Calu3 (cell line): ENCODE measurements at regions not wholly inside any gene's neighbourhood (a gene's known extent, or its start where the extent isn't known, plus 50 kb on each side); places are given as distances from the start of the nearest gene placed in this dataset.

Source experiments
- BruUV-seq: library from RNA; stranded (reverse); fragments of 400-500 nt; replicated peaks from 2 replicates; lab custom pipeline; 2021; lab: Mats Ljungman, UMichigan
- CTCF ChIA-PET: fragments of 300-600 bp; sonication (Branson Sonifier 250); formaldehyde crosslinking; loops from one replicate; lab custom pipeline; 2022; ENCODE audit warnings: antibody characterized with exemption; lab: Charles Lee
- DNase-seq: peaks from one replicate; pipeline ENCODE4 v3.0.0; 2022
- H3K27ac Mint-ChIP-seq: one replicate; pipeline ENCODE4 v1.8.0; 2022; ENCODE audit warnings: mixed read lengths; ENCODE audit not compliant: unreplicated experiment
- H3K27me3 Mint-ChIP-seq: one replicate; pipeline ENCODE4 v1.8.0; 2022; ENCODE audit warnings: mixed read lengths; ENCODE audit not compliant: unreplicated experiment
- H3K36me3 Mint-ChIP-seq: one replicate; pipeline ENCODE4 v1.8.0; 2022; ENCODE audit warnings: mild to moderate bottlenecking, moderate library complexity, mixed read lengths; ENCODE audit not compliant: insufficient read depth, unreplicated experiment
- H3K4me1 Mint-ChIP-seq: one replicate; pipeline ENCODE4 v1.8.0; 2022; ENCODE audit warnings: mild to moderate bottlenecking, low read depth, mixed read lengths; ENCODE audit not compliant: unreplicated experiment
- H3K4me3 Mint-ChIP-seq: one replicate; pipeline ENCODE4 v1.8.0; 2022; ENCODE audit warnings: mild to moderate bottlenecking, low read depth, moderate library complexity, mixed read lengths; ENCODE audit not compliant: unreplicated experiment
- H3K9me3 Mint-ChIP-seq: one replicate; pipeline ENCODE4 v1.8.0; 2022; ENCODE audit warnings: low read depth, mixed read lengths; ENCODE audit not compliant: unreplicated experiment
- intact Hi-C: fragments of 100-400 bp; cut with micrococcal nuclease; formaldehyde crosslinking; loops from one replicate; pipeline ENCODE4 v1.10.0; 2022; ENCODE audit not compliant: unreplicated experiment
- TF ChIP-seq, protein P1 (sequence below): fragments of 200-600 bp; IDR thresholded peaks from one replicate; pipeline ENCODE4 v1.8.0; 2022; ENCODE audit warnings: antibody characterized with exemption; ENCODE audit not compliant: unreplicated experiment

DNA sequence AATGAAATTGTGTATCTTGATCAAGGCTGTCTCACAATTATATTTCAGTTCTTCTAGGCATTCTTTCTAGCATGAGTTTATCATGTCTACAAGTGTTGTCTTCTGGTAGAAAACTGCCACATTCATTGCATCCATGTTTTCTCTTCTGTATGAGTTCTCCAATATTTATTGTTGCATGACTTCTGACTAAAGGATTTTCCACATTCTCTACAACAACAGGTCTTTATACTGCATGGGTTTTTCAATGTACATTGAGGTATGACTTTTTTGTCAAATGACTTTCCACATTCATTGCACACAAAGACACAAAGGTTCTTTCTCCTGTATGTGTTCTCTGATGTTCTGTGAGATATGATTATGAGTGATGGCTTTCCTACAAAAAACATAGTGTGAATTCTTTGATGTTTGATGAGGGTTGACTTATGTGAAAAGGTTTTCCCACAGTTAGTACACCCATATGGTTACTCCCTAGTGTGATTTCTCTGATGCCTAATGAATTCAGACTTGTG lies 890.6 kb upstream of the CNTN5 start:
- TF ChIP-seq, protein P1, sequence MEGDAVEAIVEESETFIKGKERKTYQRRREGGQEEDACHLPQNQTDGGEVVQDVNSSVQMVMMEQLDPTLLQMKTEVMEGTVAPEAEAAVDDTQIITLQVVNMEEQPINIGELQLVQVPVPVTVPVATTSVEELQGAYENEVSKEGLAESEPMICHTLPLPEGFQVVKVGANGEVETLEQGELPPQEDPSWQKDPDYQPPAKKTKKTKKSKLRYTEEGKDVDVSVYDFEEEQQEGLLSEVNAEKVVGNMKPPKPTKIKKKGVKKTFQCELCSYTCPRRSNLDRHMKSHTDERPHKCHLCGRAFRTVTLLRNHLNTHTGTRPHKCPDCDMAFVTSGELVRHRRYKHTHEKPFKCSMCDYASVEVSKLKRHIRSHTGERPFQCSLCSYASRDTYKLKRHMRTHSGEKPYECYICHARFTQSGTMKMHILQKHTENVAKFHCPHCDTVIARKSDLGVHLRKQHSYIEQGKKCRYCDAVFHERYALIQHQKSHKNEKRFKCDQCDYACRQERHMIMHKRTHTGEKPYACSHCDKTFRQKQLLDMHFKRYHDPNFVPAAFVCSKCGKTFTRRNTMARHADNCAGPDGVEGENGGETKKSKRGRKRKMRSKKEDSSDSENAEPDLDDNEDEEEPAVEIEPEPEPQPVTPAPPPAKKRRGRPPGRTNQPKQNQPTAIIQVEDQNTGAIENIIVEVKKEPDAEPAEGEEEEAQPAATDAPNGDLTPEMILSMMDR, result no peak
- Mint-ChIP-seq H3K4me1 (no peaks in the 10 kb centered on the region), H3K9me3 (peaks cover 12% of the 10 kb centered on the region), H3K27ac (no peak overlapping the region), H3K36me3 (no peaks in the 10 kb centered on the region), H3K4me3 (no peak overlapping the region), H3K27me3 (no peaks in the 10 kb centered on the region)
- CTCF ChIA-PET, result no interaction called here
- DNase-seq, result no peak
- no TSS peak for BruUV-seq
- intact Hi-C loops, result no loop called here

DNA sequence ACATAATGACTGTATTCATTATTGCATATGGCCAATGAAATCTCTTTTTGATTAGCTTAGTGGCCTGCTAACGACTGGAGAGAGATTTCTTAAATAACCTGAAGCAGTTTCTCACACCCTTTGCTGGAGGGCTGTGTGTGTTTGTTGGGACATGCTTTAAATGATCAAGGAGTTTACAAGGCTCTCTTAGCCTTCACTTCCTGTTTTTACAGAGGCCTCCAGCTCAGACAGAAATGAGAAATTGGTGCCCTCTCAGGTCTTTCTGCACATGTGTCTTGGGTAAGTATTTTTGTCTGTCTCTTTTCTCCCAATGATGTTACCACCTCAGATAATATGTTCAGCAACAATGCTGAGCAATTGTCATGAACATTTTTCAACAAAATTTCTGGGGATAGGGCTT lies 884.4 kb upstream of the CNTN5 start:
- Mint-ChIP-seq H3K4me1 (no peaks in the 10 kb centered on the region), H3K9me3 (peaks cover under 1% of the 10 kb centered on the region), H3K4me3 (no peak overlapping the region), H3K36me3 (no peaks in the 10 kb centered on the region), H3K27me3 (no peaks in the 10 kb centered on the region), H3K27ac (no peak overlapping the region)
- DNase-seq, result no peak
- intact Hi-C loops, result no loop called here
- BruUV-seq, result no TSS peak
- CTCF ChIA-PET, result no interaction called here
- TF ChIP-seq, protein P1, result no peak

DNA sequence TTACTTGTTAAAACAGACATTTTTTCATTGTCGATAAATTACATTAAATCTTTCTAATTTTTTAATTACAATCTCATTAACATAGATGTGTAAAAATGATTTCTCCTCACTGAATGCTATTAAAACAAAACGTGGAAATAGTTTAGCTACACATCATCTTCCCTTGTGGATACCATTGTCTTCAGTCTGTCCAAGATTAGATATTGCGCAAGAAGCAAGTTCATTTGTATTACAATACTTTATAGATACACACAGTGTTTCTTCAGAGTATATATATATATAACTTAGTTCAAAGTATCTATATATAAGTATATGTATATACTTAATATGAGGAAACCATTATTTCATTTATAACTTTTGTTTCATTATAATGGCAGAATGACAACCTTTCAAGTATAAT lies 883.3 kb upstream of the CNTN5 start:
- DNase-seq, result no peak
- no TSS peak for BruUV-seq
- no peak overlapping the region for H3K27ac Mint-ChIP-seq
- H3K9me3 Mint-ChIP-seq, result no peaks in the 10 kb centered on the region
- H3K4me3 Mint-ChIP-seq, result no peak overlapping the region
- no peaks in the 10 kb centered on the region for H3K27me3 Mint-ChIP-seq
- intact Hi-C loops, result no loop called here
- no peaks in the 10 kb centered on the region for H3K4me1 Mint-ChIP-seq
- TF ChIP-seq, protein P1, result no peak
- no peaks in the 10 kb centered on the region for H3K36me3 Mint-ChIP-seq
- CTCF ChIA-PET, result no interaction called here

DNA sequence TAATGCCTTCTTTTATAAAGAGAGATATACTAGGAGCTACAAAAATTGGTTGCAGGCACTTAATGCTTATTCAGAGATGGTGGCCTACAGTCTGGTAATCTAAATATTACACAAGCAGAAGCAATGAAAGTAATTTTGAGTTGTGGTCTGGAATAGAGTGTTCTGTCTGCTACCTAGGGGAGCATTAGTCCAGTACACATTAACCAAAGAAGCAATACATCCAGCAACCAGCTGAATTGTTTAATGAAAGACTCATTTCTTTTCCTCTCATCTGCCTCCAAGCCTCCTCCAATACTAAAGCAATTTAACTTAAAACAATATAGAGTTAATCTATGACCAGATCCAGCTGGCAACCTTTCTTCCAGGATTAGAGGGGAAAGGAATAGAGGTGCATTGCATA lies 877.1 kb upstream of the CNTN5 start:
- no peaks in the 10 kb centered on the region for H3K9me3 Mint-ChIP-seq
- intact Hi-C loops, result no loop called here
- DNase-seq, result no peak

More for the DNA sequence above, 877.1 kb upstream of the CNTN5 start:
- Mint-ChIP-seq H3K4me1 (no peaks in the 10 kb centered on the region), H3K4me3 (no peak overlapping the region), H3K27ac (no peak overlapping the region), H3K27me3 (no peaks in the 10 kb centered on the region), H3K36me3 (no peaks in the 10 kb centered on the region)
- no TSS peak for BruUV-seq
- TF ChIP-seq, protein P1, result no peak
- CTCF ChIA-PET, result no interaction called here
